ENCODE measurements at regions not wholly inside any gene's neighbourhood (a gene's known extent, or its start where the extent isn't known, plus 50 kb on each side); places are given as distances from the start of the nearest gene placed in this dataset.

- Histone ChIP-seq H3K36me3 (ENCODE audit: control insufficient read depth, insufficient read depth, low read length) (no peaks in the 10 kb centered on the region), H3K27ac (ENCODE audit: insufficient read depth, low read length, poor library complexity, severe bottlenecking) (no peak overlapping the region), H3K4me1 (ENCODE audit: control insufficient read depth, insufficient read depth, low read length, poor library complexity, severe bottlenecking) (no peaks in the 10 kb centered on the region), H3K4me3 (ENCODE audit: insufficient read depth, low read depth, low read length, poor library complexity, severe bottlenecking) (no peak overlapping the region), H3K27me3 (replicated peaks; ENCODE audit: control insufficient read depth, insufficient read depth, low read length, poor library complexity, severe bottlenecking) (no peaks in the 10 kb centered on the region), H3K9me3 (ENCODE audit: control insufficient read depth, low read length) (no peaks in the 10 kb centered on the region)
- no peak for DNase-seq
Observed at GRCh38 chr6:103791458-103791857, 1068.3 kb downstream of the HACE1 start.

GRCh38 chr6:103784117-103784516, 1075.6 kb downstream of the HACE1 start:
- H3K27ac ChIP-seq (ENCODE audit: insufficient read depth, low read length, poor library complexity, severe bottlenecking): no peak overlapping the region
- no peak overlapping the region for H3K4me3 ChIP-seq (ENCODE audit: insufficient read depth, low read depth, low read length, poor library complexity, severe bottlenecking)
- no peaks in the 10 kb centered on the region for H3K4me1 ChIP-seq (ENCODE audit: control insufficient read depth, insufficient read depth, low read length, poor library complexity, severe bottlenecking)
- H3K36me3 ChIP-seq (ENCODE audit: control insufficient read depth, insufficient read depth, low read length): no peaks in the 10 kb centered on the region
- no peaks in the 10 kb centered on the region for H3K9me3 ChIP-seq (ENCODE audit: control insufficient read depth, low read length)
- H3K27me3 ChIP-seq (replicated peaks; ENCODE audit: control insufficient read depth, insufficient read depth, low read length, poor library complexity, severe bottlenecking): no peaks in the 10 kb centered on the region
- DNase-seq: no peak

GRCh38 chr6:103783329-103783728, 1076.4 kb downstream of the HACE1 start:
- no peak overlapping the region for H3K27ac ChIP-seq (ENCODE audit: insufficient read depth, low read length, poor library complexity, severe bottlenecking)
- H3K27me3 ChIP-seq (replicated peaks; ENCODE audit: control insufficient read depth, insufficient read depth, low read length, poor library complexity, severe bottlenecking): no peaks in the 10 kb centered on the region
- DNase-seq: no peak
- H3K4me3 ChIP-seq (ENCODE audit: insufficient read depth, low read depth, low read length, poor library complexity, severe bottlenecking): no peak overlapping the region
- H3K9me3 ChIP-seq (ENCODE audit: control insufficient read depth, low read length): no peaks in the 10 kb centered on the region
- H3K36me3 ChIP-seq (ENCODE audit: control insufficient read depth, insufficient read depth, low read length): no peaks in the 10 kb centered on the region
- H3K4me1 ChIP-seq (ENCODE audit: control insufficient read depth, insufficient read depth, low read length, poor library complexity, severe bottlenecking): no peaks in the 10 kb centered on the region

- no peak overlapping the region for H3K4me3 ChIP-seq (ENCODE audit: insufficient read depth, low read depth, low read length, poor library complexity, severe bottlenecking)
- H3K9me3 ChIP-seq (ENCODE audit: control insufficient read depth, low read length): no peaks in the 10 kb centered on the region
- no peak overlapping the region for H3K27ac ChIP-seq (ENCODE audit: insufficient read depth, low read length, poor library complexity, severe bottlenecking)
- no peaks in the 10 kb centered on the region for H3K27me3 ChIP-seq (replicated peaks; ENCODE audit: control insufficient read depth, insufficient read depth, low read length, poor library complexity, severe bottlenecking)
- DNase-seq: no peak
- no peaks in the 10 kb centered on the region for H3K36me3 ChIP-seq (ENCODE audit: control insufficient read depth, insufficient read depth, low read length)
- no peaks in the 10 kb centered on the region for H3K4me1 ChIP-seq (ENCODE audit: control insufficient read depth, insufficient read depth, low read length, poor library complexity, severe bottlenecking)
Observed at GRCh38 chr6:103769431-103769830, 1090.3 kb downstream of the HACE1 start.

GRCh38 chr6:103750603-103751002, 1109.1 kb downstream of the HACE1 start:
- Histone ChIP-seq H3K4me1 (ENCODE audit: control insufficient read depth, insufficient read depth, low read length, poor library complexity, severe bottlenecking) (no peaks in the 10 kb centered on the region), H3K36me3 (ENCODE audit: control insufficient read depth, insufficient read depth, low read length) (no peaks in the 10 kb centered on the region), H3K27ac (ENCODE audit: insufficient read depth, low read length, poor library complexity, severe bottlenecking) (no peak overlapping the region), H3K9me3 (ENCODE audit: control insufficient read depth, low read length) (no peaks in the 10 kb centered on the region), H3K27me3 (replicated peaks; ENCODE audit: control insufficient read depth, insufficient read depth, low read length, poor library complexity, severe bottlenecking) (no peaks in the 10 kb centered on the region), H3K4me3 (ENCODE audit: insufficient read depth, low read depth, low read length, poor library complexity, severe bottlenecking) (no peak overlapping the region)
- no peak for DNase-seq

GRCh38 chr6:103734016-103734415, 1125.7 kb downstream of the HACE1 start:
- Histone ChIP-seq H3K27ac (ENCODE audit: insufficient read depth, low read length, poor library complexity, severe bottlenecking) (no peak overlapping the region), H3K4me3 (ENCODE audit: insufficient read depth, low read depth, low read length, poor library complexity, severe bottlenecking) (no peak overlapping the region), H3K9me3 (ENCODE audit: control insufficient read depth, low read length) (no peaks in the 10 kb centered on the region), H3K4me1 (ENCODE audit: control insufficient read depth, insufficient read depth, low read length, poor library complexity, severe bottlenecking) (no peaks in the 10 kb centered on the region), H3K36me3 (ENCODE audit: control insufficient read depth, insufficient read depth, low read length) (no peaks in the 10 kb centered on the region), H3K27me3 (replicated peaks; ENCODE audit: control insufficient read depth, insufficient read depth, low read length, poor library complexity, severe bottlenecking) (no peaks in the 10 kb centered on the region)
- DNase-seq: no peak

- no peaks in the 10 kb centered on the region for H3K36me3 ChIP-seq (ENCODE audit: control insufficient read depth, insufficient read depth, low read length)
Observed at GRCh38 chr6:103729658-103730057, 1130.1 kb downstream of the HACE1 start.

GRCh38 chr6:103723438-103724322, 1136.0 kb downstream of the HACE1 start:
- no peak for DNase-seq
- Histone ChIP-seq H3K27ac (ENCODE audit: insufficient read depth, low read length, poor library complexity, severe bottlenecking) (no peak overlapping the region), H3K36me3 (ENCODE audit: control insufficient read depth, insufficient read depth, low read length) (no peaks in the 10 kb centered on the region), H3K4me1 (ENCODE audit: control insufficient read depth, insufficient read depth, low read length, poor library complexity, severe bottlenecking) (no peaks in the 10 kb centered on the region), H3K4me3 (ENCODE audit: insufficient read depth, low read depth, low read length, poor library complexity, severe bottlenecking) (no peak overlapping the region), H3K27me3 (replicated peaks; ENCODE audit: control insufficient read depth, insufficient read depth, low read length, poor library complexity, severe bottlenecking) (no peaks in the 10 kb centered on the region), H3K9me3 (ENCODE audit: control insufficient read depth, low read length) (no peaks in the 10 kb centered on the region)

More at GRCh38 chr6:103729658-103730057, 1130.1 kb downstream of the HACE1 start:
- DNase-seq: no peak
- Histone ChIP-seq H3K27ac (ENCODE audit: insufficient read depth, low read length, poor library complexity, severe bottlenecking) (no peak overlapping the region), H3K27me3 (replicated peaks; ENCODE audit: control insufficient read depth, insufficient read depth, low read length, poor library complexity, severe bottlenecking) (no peaks in the 10 kb centered on the region), H3K9me3 (ENCODE audit: control insufficient read depth, low read length) (no peaks in the 10 kb centered on the region), H3K4me3 (ENCODE audit: insufficient read depth, low read depth, low read length, poor library complexity, severe bottlenecking) (no peak overlapping the region), H3K4me1 (ENCODE audit: control insufficient read depth, insufficient read depth, low read length, poor library complexity, severe bottlenecking) (no peaks in the 10 kb centered on the region)

GRCh38 chr6:103722683-103723082, 1137.0 kb downstream of the HACE1 start:
- H3K4me1 ChIP-seq (ENCODE audit: control insufficient read depth, insufficient read depth, low read length, poor library complexity, severe bottlenecking): no peaks in the 10 kb centered on the region
- no peaks in the 10 kb centered on the region for H3K36me3 ChIP-seq (ENCODE audit: control insufficient read depth, insufficient read depth, low read length)
- H3K9me3 ChIP-seq (ENCODE audit: control insufficient read depth, low read length): no peaks in the 10 kb centered on the region
- no peak overlapping the region for H3K4me3 ChIP-seq (ENCODE audit: insufficient read depth, low read depth, low read length, poor library complexity, severe bottlenecking)
- DNase-seq: no peak
- H3K27ac ChIP-seq (ENCODE audit: insufficient read depth, low read length, poor library complexity, severe bottlenecking): no peak overlapping the region
- H3K27me3 ChIP-seq (replicated peaks; ENCODE audit: control insufficient read depth, insufficient read depth, low read length, poor library complexity, severe bottlenecking): no peaks in the 10 kb centered on the region

GRCh38 chr6:103721923-103722322, 1137.8 kb downstream of the HACE1 start:
- no peak overlapping the region for H3K27ac ChIP-seq (ENCODE audit: insufficient read depth, low read length, poor library complexity, severe bottlenecking)
- H3K4me1 ChIP-seq (ENCODE audit: control insufficient read depth, insufficient read depth, low read length, poor library complexity, severe bottlenecking): no peaks in the 10 kb centered on the region
- no peaks in the 10 kb centered on the region for H3K27me3 ChIP-seq (replicated peaks; ENCODE audit: control insufficient read depth, insufficient read depth, low read length, poor library complexity, severe bottlenecking)
- no peaks in the 10 kb centered on the region for H3K36me3 ChIP-seq (ENCODE audit: control insufficient read depth, insufficient read depth, low read length)
- no peak overlapping the region for H3K4me3 ChIP-seq (ENCODE audit: insufficient read depth, low read depth, low read length, poor library complexity, severe bottlenecking)
- no peaks in the 10 kb centered on the region for H3K9me3 ChIP-seq (ENCODE audit: control insufficient read depth, low read length)
- no peak for DNase-seq

Data from effector memory CD4-positive, alpha-beta T cell (primary cell).